ENCODE measurements at regions not wholly inside any gene's neighbourhood (a gene's known extent, or its start where the extent isn't known, plus 50 kb on each side); places are given as distances from the start of the nearest gene placed in this dataset.

GRCh38 chr5:39543335-39543734 is 118.6 kb upstream of the DAB2 start:
- TF ChIP-seq CTCF (IDR thresholded peaks at IDR 0.05) (no peak), POLR2A (IDR thresholded peaks at IDR 0.05) (no peak)

All from heart left ventricle (tissue), 13 donors.